Brain microvascular endothelial cell (primary cell): ENCODE measurements at regions not wholly inside any gene's neighbourhood (a gene's known extent, or its start where the extent isn't known, plus 50 kb on each side); places are given as distances from the start of the nearest gene placed in this dataset.

Experiments used
- DNase-seq: peaks from one replicate; pipeline ENCODE4 v3.0.0-alpha.2; 2020
- H3K27ac ChIP-seq: fragments of 250-450 bp; sonication (Bioruptor Pico); 2 replicates; pipeline ENCODE4 v1.5.1; 2020; ENCODE audit warnings: mild to moderate bottlenecking, moderate library complexity
- H3K27me3 ChIP-seq: fragments of 250-450 bp; sonication (Bioruptor Pico); replicated peaks from 2 replicates; pipeline ENCODE4 v1.5.1; 2020; ENCODE audit warnings: mild to moderate bottlenecking
- H3K36me3 ChIP-seq: fragments of 250-450 bp; sonication (Bioruptor Pico); replicated peaks from 2 replicates; pipeline ENCODE4 v1.5.1; 2020; ENCODE audit warnings: mild to moderate bottlenecking
- H3K4me3 ChIP-seq: 2 replicates; pipeline ENCODE4 v1.5.1; 2011; ENCODE audit warnings: low read depth, mild to moderate bottlenecking, control low read depth, low read length, moderate library complexity
- in situ Hi-C: cut with HindIII; loops from 2 replicates; pipeline ENCODE4 v1.10.0; 2017; ENCODE audit warnings: low sequenced_read_pairs, low pct_ligation_motif_present
- TF ChIP-seq, protein P1 (sequence below): IDR thresholded peaks from 2 replicates; pipeline ENCODE4 v1.5.1; 2011; ENCODE audit warnings: low read depth, mild to moderate bottlenecking, moderate library complexity, low read length, control low read depth, inconsistent platforms; ENCODE audit errors: missing control alignments

DNA sequence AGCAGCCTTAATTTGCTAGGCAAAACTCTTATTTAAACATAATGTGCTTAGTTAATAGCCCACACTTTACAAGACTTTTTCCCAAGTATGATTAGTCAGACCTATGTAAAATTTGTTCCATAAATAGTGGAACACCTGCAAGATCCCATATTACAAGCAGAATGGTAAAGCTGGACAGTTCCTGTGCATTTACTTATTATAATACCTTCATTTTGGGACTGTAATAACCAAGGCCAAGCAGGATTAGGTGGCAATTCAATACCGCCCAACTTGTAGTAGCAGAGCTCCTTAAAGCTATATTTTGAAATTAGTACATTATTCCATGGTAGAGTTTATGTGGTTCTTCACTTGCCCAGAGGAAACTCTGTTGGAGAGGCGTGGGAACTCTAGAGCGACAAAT is 431.5 kb upstream of the MMADHC start:
- Histone ChIP-seq H3K36me3 (no peaks in the 10 kb centered on the region), H3K27ac (no peak overlapping the region), H3K4me3 (no peak overlapping the region), H3K27me3 (no peaks in the 10 kb centered on the region)
- DNase-seq, result no peak
- in situ Hi-C loops, result no loop called here
- TF ChIP-seq, protein P1, sequence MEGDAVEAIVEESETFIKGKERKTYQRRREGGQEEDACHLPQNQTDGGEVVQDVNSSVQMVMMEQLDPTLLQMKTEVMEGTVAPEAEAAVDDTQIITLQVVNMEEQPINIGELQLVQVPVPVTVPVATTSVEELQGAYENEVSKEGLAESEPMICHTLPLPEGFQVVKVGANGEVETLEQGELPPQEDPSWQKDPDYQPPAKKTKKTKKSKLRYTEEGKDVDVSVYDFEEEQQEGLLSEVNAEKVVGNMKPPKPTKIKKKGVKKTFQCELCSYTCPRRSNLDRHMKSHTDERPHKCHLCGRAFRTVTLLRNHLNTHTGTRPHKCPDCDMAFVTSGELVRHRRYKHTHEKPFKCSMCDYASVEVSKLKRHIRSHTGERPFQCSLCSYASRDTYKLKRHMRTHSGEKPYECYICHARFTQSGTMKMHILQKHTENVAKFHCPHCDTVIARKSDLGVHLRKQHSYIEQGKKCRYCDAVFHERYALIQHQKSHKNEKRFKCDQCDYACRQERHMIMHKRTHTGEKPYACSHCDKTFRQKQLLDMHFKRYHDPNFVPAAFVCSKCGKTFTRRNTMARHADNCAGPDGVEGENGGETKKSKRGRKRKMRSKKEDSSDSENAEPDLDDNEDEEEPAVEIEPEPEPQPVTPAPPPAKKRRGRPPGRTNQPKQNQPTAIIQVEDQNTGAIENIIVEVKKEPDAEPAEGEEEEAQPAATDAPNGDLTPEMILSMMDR, result no peak

DNA sequence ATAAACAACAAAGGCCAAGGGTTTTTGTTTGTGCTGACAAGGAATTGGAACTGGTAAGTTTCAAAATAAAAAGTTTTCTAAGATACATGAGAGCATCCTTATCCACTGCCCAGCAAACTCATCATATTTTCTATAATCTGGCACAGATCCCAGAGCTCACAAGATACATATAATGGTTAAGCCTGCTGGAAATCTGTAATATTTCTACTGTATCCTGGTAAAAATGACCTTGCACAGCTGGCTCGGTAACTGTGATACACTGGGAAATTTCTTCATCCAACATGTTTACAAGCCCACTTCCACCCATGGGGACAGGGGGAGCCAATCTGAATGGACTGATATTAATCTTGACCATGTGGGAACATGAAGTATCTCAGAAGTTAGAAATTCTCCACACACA is 425.4 kb upstream of the MMADHC start:
- peak; percentile 24 for DNase-seq
- H3K27ac ChIP-seq, result no peak overlapping the region
- TF ChIP-seq, protein P1, result no peak
- H3K36me3 ChIP-seq, result no peaks in the 10 kb centered on the region
- H3K4me3 ChIP-seq, result no peak overlapping the region
- H3K27me3 ChIP-seq, result no peaks in the 10 kb centered on the region
- in situ Hi-C loops, result no loop called here

DNA sequence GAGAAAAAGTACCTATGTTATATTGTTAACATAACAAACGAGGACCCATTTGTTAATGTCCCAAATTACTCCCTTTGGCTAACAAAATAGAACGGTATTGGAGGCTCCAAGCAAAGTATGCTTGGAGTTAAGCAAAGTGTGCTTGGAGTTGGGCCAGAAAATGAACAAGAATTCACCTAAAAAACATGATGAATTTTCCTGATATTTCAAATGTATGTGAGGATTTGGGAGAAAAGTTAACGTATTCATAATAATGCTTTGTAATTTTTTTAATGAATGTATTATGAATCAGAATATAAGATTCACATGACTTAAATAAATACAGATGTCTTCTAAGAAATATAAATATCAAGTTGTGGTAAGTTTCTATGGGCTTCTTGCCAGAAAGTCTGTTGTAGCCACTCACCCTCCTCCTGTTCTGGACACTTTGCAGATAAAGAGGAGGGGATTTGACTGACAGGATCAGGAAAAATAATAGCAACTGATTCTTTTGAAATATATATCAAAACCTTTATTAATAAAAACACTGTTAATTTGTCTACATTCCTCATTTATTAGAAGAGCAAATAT is 423.7 kb upstream of the MMADHC start:
- Histone ChIP-seq H3K27ac (no peak overlapping the region), H3K4me3 (no peak overlapping the region), H3K27me3 (no peaks in the 10 kb centered on the region), H3K36me3 (no peaks in the 10 kb centered on the region)
- DNase-seq, result peak; percentile 12
- TF ChIP-seq, protein P1, result no peak
- in situ Hi-C loops, result no loop called here

DNA sequence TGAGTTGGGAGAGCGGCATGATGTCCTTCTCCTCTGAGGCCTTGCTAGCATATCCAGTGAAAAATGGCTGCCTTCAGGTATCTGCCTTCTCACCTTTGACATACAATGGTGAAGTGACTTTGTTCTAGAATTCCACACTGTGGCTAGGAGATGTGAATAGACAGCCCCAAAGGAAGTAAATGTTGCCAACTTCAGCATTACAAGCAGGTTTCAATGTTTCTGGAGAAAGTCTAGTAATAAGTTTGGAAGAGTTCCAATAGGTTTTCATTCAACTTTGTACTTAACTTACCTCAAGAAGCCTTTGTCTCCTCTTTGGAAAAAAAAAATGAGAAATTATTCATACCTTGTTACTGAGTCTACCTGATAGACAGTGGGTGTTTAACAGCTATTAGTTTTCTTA is 421.3 kb upstream of the MMADHC start:
- H3K4me3 ChIP-seq, result no peak overlapping the region
- DNase-seq, result no peak
- no peaks in the 10 kb centered on the region for H3K36me3 ChIP-seq
- H3K27ac ChIP-seq, result no peak overlapping the region
- TF ChIP-seq, protein P1, result no peak
- H3K27me3 ChIP-seq, result no peaks in the 10 kb centered on the region
- in situ Hi-C loops, result no loop called here

DNA sequence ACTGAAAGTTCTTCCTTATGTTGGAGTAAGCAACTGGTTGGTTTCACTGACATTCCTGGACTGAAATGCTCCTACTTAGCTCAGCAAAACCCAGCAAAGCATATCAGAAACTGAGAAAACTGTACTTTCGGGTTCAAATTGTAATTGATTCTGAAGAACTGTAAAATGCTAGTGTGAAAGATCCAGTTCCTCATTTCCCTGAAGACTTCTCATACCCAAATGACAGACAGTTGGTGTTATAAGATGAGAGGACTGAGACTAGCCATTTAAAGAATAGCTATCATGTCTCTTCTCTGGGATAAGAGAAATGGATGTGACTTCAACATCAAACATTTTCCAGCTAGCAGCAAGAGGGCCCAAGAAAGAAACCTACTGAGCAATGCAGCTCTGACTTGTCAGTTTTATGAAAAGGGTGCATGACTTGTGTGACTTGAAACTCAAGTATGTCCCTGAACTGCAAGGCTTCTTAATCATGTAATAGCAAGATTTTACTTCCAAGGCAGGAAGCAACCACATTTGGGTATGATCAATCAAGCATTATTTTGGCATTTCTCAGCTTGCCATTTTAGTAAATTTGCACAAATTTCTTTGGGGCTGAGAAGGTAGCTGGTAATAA is 420.3 kb upstream of the MMADHC start:
- no peak overlapping the region for H3K27ac ChIP-seq
- H3K27me3 ChIP-seq, result no peaks in the 10 kb centered on the region
- H3K36me3 ChIP-seq, result no peaks in the 10 kb centered on the region
- in situ Hi-C loops, result no loop called here
- no peak for DNase-seq
- TF ChIP-seq, protein P1, result no peak
- H3K4me3 ChIP-seq, result no peak overlapping the region

DNA sequence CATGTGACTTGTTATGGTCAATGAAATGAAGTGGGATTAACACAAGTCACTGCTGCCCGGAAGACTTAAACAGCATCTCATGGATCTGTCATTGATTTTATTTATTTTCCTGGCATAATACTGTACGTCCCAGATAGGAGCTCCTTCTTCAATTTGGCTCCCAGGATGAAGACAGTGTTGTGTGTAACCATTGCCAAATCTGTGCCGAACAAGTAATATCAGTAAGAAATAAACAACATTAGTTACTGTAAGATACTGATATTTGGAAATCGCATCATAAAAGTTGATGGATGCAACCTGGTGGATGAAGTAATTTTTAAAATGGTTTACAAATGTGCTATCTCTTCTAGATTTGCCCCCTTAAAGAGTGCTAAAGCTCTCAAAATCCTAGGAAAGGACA is 419.0 kb upstream of the MMADHC start:
- TF ChIP-seq, protein P1, result no peak
- Histone ChIP-seq H3K36me3 (no peaks in the 10 kb centered on the region), H3K4me3 (no peak overlapping the region), H3K27me3 (no peaks in the 10 kb centered on the region), H3K27ac (no peak overlapping the region)
- DNase-seq, result no peak
- in situ Hi-C loops, result no loop called here
